Osteocyte (in vitro differentiated cells): ENCODE measurements at regions not wholly inside any gene's neighbourhood (a gene's known extent, or its start where the extent isn't known, plus 50 kb on each side); places are given as distances from the start of the nearest gene placed in this dataset.

Source experiments
- DNase-seq: peaks from one replicate; pipeline ENCODE4 v3.0.0; 2021; ENCODE audit warnings: mixed read lengths; ENCODE audit not compliant: unreplicated experiment; ENCODE audit errors: extremely low spot score
- H3K27ac Mint-ChIP-seq: one replicate; pipeline ENCODE4 v1.8.0; 2021; ENCODE audit warnings: mild to moderate bottlenecking, mixed read lengths; ENCODE audit not compliant: unreplicated experiment
- H3K27me3 Mint-ChIP-seq: one replicate; pipeline ENCODE4 v1.8.0; 2021; ENCODE audit warnings: mixed read lengths; ENCODE audit not compliant: unreplicated experiment
- H3K36me3 Mint-ChIP-seq: one replicate; pipeline ENCODE4 v1.8.0; 2021; ENCODE audit warnings: mixed read lengths; ENCODE audit not compliant: unreplicated experiment
- H3K4me1 Mint-ChIP-seq: one replicate; pipeline ENCODE4 v1.8.0; 2021; ENCODE audit warnings: mixed read lengths; ENCODE audit not compliant: unreplicated experiment
- H3K4me3 Mint-ChIP-seq: one replicate; pipeline ENCODE4 v1.8.0; 2021; ENCODE audit warnings: mild to moderate bottlenecking, moderate library complexity, mixed read lengths; ENCODE audit not compliant: unreplicated experiment
- H3K9me3 Mint-ChIP-seq: one replicate; pipeline ENCODE4 v1.8.0; 2021; ENCODE audit warnings: mixed read lengths; ENCODE audit not compliant: unreplicated experiment
- TF ChIP-seq, protein P1 (sequence below): fragments of 200-600 bp; sonication (generic); IDR thresholded peaks from 2 replicates; pipeline ENCODE4 v1.5.0; 2021; ENCODE audit warnings: antibody characterized with exemption, mild to moderate bottlenecking, moderate library complexity

DNA sequence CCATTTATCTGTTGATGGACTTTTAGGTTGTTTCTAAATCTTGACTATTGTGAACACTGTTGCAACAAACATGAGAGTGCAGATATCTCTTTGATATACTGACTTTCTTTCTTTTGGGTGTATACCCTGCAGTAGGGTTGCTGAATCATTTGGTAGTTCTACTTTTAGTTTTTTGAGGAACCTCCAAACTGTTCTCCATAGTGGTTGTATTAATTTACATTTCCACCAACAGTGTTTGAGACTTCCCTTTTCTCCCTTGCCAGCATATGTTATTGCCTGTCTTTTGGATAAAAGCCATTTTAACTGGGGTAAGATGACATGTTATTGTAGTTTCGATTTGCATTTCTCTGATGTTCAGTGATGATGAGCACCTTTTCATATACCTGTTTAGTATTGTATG is 330.0 kb downstream of the DDX10 start:
- Mint-ChIP-seq H3K4me3 (no peak overlapping the region), H3K27me3 (no peaks in the 10 kb centered on the region), H3K27ac (no peak overlapping the region), H3K36me3 (peaks cover 7% of the 10 kb centered on the region), H3K4me1 (peaks cover 10% of the 10 kb centered on the region), H3K9me3 (peaks cover 51% of the 10 kb centered on the region)
- TF ChIP-seq, protein P1, sequence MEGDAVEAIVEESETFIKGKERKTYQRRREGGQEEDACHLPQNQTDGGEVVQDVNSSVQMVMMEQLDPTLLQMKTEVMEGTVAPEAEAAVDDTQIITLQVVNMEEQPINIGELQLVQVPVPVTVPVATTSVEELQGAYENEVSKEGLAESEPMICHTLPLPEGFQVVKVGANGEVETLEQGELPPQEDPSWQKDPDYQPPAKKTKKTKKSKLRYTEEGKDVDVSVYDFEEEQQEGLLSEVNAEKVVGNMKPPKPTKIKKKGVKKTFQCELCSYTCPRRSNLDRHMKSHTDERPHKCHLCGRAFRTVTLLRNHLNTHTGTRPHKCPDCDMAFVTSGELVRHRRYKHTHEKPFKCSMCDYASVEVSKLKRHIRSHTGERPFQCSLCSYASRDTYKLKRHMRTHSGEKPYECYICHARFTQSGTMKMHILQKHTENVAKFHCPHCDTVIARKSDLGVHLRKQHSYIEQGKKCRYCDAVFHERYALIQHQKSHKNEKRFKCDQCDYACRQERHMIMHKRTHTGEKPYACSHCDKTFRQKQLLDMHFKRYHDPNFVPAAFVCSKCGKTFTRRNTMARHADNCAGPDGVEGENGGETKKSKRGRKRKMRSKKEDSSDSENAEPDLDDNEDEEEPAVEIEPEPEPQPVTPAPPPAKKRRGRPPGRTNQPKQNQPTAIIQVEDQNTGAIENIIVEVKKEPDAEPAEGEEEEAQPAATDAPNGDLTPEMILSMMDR, result no peak
- no peak for DNase-seq

DNA sequence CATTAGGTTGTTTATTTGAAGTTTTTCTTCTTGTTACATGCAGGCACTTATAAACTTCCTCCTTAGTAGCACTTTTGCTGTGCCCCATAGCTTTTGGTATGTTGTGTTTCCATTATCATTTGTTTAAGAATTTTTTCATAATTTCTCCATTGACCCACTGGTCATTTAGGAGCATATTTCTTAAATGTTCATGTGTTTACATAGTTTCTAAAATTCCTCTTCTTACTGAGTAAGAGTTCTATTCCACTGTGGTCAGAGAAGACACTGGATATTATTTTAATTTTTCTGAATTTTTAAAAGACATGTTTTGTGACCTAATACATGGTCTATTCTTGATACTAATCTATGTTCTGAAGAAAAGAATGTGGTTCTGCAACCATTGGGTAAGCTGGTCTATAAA is 333.0 kb downstream of the DDX10 start:
- Mint-ChIP-seq H3K4me1 (peaks cover 10% of the 10 kb centered on the region), H3K36me3 (peaks cover 7% of the 10 kb centered on the region), H3K9me3 (peaks cover 52% of the 10 kb centered on the region), H3K4me3 (no peak overlapping the region), H3K27ac (no peak overlapping the region), H3K27me3 (no peaks in the 10 kb centered on the region)
- DNase-seq, result no peak
- TF ChIP-seq, protein P1, result no peak

DNA sequence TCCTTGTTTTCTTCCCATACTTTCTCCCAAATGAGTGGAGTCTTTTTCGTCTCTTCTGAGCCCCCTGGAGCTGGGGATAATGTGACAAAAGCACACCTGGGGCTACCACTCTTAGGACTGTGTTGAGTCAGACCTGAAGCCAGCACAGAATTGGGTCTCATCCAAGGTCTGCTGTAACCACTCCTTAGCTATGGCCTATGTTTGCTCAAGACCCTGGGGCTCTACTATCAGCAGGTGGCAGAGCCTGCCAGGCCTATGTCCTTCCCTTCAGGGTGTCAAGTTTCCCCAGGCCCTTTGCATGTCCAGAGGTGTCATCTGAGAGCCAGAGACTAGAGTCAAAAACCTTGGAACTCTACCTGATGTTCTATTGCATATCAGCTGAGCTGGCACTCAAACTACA is 335.7 kb downstream of the DDX10 start:
- no peak overlapping the region for H3K4me3 Mint-ChIP-seq
- TF ChIP-seq, protein P1, result no peak

DNA sequence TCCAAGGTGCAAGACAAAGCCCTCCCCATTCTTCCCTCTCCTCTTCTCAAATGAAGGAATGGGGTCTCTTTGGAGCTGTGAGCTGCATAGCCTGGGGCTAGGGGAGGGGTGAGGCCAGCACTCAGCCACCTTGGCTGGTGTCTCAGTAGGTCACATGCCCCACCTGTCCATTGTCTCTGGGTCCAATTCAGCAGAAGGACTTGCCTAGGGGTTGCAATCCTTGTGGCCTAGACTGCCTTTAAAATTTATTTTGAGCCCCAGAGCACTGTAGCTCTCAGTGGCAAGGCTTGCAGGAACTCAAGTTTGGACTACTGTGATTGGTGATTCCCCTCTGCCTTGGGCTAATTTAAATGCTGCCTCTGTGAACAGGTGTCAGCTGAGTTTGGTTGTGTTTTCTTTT is 336.7 kb downstream of the DDX10 start:
- TF ChIP-seq, protein P1, result no peak
- DNase-seq, result no peak
- peaks cover 6% of the 10 kb centered on the region for H3K36me3 Mint-ChIP-seq

More for the DNA sequence above, 335.7 kb downstream of the DDX10 start:
- Mint-ChIP-seq H3K4me1 (peaks cover 10% of the 10 kb centered on the region), H3K36me3 (peaks cover 7% of the 10 kb centered on the region), H3K9me3 (peaks cover 43% of the 10 kb centered on the region), H3K27me3 (no peaks in the 10 kb centered on the region), H3K27ac (no peak overlapping the region)
- no peak for DNase-seq

DNA sequence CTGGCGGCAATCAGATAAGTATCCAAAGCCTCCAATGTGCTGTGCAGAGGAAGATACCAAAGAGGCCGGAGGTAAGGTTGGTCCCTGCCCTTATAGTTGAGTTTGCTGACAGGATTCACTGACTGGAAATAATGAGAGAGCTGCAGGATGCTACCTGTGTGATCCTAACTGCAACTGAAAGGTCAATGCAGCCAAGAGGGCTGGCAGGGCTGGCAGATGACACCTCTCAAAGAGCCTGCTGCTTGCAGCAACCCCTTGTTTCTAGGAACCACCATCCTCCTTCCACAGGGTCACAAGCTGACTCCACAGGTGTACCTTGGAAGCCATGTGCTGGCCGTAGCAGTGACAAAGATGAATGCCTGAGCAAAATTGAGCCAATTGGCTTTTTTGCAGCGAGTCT is 348.1 kb downstream of the DDX10 start:
- Mint-ChIP-seq H3K36me3 (no peaks in the 10 kb centered on the region), H3K9me3 (no peaks in the 10 kb centered on the region), H3K27ac (no peak overlapping the region), H3K4me3 (no peak overlapping the region), H3K27me3 (no peaks in the 10 kb centered on the region), H3K4me1 (peaks cover 3% of the 10 kb centered on the region)
- DNase-seq, result no peak
- TF ChIP-seq, protein P1, result no peak

More for the DNA sequence above, 336.7 kb downstream of the DDX10 start:
- Mint-ChIP-seq H3K27ac (no peak overlapping the region), H3K9me3 (peaks cover 35% of the 10 kb centered on the region), H3K4me3 (no peak overlapping the region), H3K27me3 (no peaks in the 10 kb centered on the region), H3K4me1 (peaks cover 10% of the 10 kb centered on the region)
